ENCODE measurements at regions not wholly inside any gene's neighbourhood (a gene's known extent, or its start where the extent isn't known, plus 50 kb on each side); places are given as distances from the start of the nearest gene placed in this dataset.

GRCh38 chr1:83694449-83694848, 304.5 kb downstream of the TTLL7 start:
- TF ChIP-seq GATA3 (IDR thresholded peaks at IDR 0.05; ENCODE audit: low read depth, low read length) (no peak), GATA2 (IDR thresholded peaks at IDR 0.05; ENCODE audit: low read depth, low read length) (no peak)

- TF ChIP-seq GATA2 (IDR thresholded peaks at IDR 0.05; ENCODE audit: low read depth, low read length) (peak; percentile 96), GATA3 (IDR thresholded peaks at IDR 0.05; ENCODE audit: low read depth, low read length) (peak; percentile 84)
Observed at GRCh38 chr1:83693427-83694126, 305.4 kb downstream of the TTLL7 start.

- TF ChIP-seq GATA2 (IDR thresholded peaks at IDR 0.05; ENCODE audit: low read depth, low read length) (no peak), GATA3 (IDR thresholded peaks at IDR 0.05; ENCODE audit: low read depth, low read length) (no peak)
Observed at GRCh38 chr1:83692524-83693381, 306.2 kb downstream of the TTLL7 start.

GRCh38 chr1:83691953-83692500, 306.9 kb downstream of the TTLL7 start:
- TF ChIP-seq GATA3 (IDR thresholded peaks at IDR 0.05; ENCODE audit: low read depth, low read length) (no peak), GATA2 (IDR thresholded peaks at IDR 0.05; ENCODE audit: low read depth, low read length) (no peak)

DNA sequence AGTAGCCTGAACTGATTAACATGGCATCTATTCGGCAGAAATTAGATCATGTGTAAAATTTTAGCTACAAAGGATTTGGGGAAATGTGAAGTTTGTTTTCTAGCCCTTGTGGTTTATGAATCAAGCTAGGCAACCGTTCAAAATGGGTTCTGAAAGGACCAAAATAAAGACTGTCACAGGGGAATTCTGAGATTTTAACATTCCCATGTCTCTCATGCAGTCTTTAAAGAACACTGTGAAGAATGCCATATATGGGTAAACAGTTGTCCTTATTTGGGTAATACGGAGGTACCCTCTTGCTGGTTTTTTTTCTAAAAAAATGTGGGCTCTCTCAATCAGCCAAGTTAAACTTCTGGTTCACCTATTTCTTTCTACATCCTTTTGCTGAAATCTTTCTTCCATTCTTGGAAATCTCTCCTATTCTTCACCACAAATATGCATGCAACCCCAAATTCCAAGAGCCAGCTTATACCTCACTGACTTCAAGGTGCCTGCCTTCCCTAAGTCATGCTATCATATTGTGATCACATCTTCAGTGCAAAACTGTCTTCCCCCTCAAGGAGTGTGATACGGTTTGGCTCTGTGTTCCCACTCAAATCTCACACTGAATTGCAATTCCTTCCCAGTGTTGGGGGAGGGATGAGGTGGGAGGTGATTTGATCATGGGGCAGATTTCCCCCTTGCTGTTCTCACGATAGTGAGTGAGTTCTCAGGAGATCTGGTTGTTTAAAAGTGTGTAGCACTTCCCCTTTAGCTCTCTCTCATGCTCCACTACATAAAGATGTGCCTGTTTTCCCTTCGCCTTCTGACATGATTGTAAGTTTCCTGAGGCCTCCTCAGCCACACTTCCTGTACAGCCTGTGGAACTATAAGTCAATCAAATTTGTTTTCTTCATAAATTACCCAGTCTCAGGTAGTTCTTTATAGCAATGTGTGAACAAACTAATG, 308.7 kb downstream of the TTLL7 start:
- TF ChIP-seq GATA3 (IDR thresholded peaks at IDR 0.05; ENCODE audit: low read depth, low read length) = no peak
- no peak for TF ChIP-seq GATA2 (IDR thresholded peaks at IDR 0.05; ENCODE audit: low read depth, low read length)

DNA sequence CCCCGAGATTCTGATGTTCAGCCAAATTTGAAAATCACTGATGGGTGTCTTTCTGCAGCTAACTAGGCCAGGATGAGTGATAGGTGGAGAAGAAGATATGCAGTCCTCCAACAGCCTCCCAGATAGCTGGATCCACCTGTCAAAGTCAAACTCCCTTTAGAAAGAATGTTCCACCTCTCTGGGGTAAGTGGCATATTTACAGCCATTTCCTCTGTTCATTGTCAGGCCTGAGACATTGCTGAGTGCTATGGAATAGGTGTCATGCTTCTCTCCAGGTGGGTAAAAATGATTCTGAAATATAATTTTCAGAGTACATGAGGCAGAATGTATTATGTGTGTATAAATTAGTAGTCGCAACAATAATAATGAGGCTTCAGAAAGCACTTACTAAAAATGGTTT, 316.8 kb downstream of the TTLL7 start:
- TF ChIP-seq GATA2 (IDR thresholded peaks at IDR 0.05; ENCODE audit: low read depth, low read length) (no peak), GATA3 (IDR thresholded peaks at IDR 0.05; ENCODE audit: low read depth, low read length) (no peak)

DNA sequence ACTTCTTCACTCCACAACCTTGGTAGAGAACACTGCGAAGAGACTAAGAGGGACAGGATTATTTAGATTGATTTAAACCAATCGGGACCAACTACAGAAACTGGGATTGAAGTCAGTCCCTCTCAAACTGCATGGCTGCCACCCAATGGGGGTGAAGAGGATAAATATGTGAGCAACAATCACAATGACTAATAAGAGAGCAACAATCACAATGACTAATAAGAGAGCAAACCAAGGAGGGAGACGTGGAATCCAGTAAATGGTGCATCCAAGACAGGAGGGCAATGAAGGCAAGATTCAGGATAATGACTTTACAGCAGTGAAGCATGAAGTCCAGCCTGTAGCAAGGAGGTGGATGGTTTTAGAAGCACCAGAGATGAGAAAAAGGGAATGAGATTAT, 322.8 kb downstream of the TTLL7 start:
- TF ChIP-seq GATA2 (IDR thresholded peaks at IDR 0.05; ENCODE audit: low read depth, low read length) (no peak), GATA3 (IDR thresholded peaks at IDR 0.05; ENCODE audit: low read depth, low read length) (no peak)

- no peak for TF ChIP-seq GATA2 (IDR thresholded peaks at IDR 0.05; ENCODE audit: low read depth, low read length)
- TF ChIP-seq GATA3 (IDR thresholded peaks at IDR 0.05; ENCODE audit: low read depth, low read length) = no peak
Observed at GRCh38 chr1:83673312-83673711, 325.6 kb downstream of the TTLL7 start.

DNA sequence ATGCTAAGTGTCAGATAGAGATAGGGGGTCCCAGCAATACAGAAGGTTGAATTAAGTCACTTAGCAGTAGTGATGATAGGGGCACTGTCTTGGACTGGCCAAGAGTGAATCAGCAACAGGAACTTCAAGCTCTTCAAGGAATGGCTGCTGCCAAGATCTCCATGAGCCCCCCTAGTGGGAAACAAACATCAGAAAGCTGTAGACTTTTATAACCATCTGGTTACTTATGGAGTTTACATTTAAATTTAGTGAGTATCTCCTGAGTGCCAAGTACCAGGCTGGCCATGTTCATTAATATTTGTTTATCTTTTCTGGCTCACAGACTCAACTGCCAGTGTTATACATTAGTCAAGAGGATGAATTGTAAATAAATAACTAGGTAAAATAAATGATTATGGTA, 327.3 kb downstream of the TTLL7 start:
- TF ChIP-seq GATA3 (IDR thresholded peaks at IDR 0.05; ENCODE audit: low read depth, low read length) = no peak
- no peak for TF ChIP-seq GATA2 (IDR thresholded peaks at IDR 0.05; ENCODE audit: low read depth, low read length)

DNA sequence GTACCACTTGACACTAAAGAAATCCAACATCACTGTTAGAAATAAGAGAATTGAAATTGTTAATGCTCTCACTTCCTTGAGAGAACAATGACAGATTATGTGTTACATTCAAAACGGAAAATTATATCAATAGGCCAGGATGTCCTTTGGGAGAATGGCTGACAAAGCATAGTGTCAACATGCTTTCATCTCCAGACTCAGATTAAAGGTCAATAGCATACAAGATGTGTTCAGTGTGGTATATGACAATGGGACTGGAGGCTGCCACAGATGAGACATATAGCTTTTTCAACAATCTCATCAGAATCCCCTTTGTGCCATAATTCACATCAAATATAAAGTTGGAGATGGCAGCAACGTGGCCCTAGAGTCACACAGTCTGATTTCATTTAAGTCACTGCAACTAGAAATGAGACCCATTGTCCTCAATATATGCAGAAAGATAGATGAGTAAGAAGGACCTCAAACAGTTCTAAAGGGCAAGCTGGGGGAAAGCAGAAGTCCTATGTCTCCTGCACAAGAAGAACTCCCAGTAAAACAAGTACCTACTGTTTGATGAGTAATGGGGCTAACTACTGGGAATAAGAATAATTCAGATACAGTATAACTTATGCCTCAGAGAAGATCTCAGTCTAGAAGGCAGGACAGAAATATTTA, 327.9 kb downstream of the TTLL7 start:
- TF ChIP-seq GATA2 (IDR thresholded peaks at IDR 0.05; ENCODE audit: low read depth, low read length) = no peak
- TF ChIP-seq GATA3 (IDR thresholded peaks at IDR 0.05; ENCODE audit: low read depth, low read length) = no peak

- TF ChIP-seq GATA2 (IDR thresholded peaks at IDR 0.05; ENCODE audit: low read depth, low read length) = no peak
- TF ChIP-seq GATA3 (IDR thresholded peaks at IDR 0.05; ENCODE audit: low read depth, low read length) = no peak
Observed at GRCh38 chr1:83641796-83642443, 357.0 kb downstream of the TTLL7 start.

DNA sequence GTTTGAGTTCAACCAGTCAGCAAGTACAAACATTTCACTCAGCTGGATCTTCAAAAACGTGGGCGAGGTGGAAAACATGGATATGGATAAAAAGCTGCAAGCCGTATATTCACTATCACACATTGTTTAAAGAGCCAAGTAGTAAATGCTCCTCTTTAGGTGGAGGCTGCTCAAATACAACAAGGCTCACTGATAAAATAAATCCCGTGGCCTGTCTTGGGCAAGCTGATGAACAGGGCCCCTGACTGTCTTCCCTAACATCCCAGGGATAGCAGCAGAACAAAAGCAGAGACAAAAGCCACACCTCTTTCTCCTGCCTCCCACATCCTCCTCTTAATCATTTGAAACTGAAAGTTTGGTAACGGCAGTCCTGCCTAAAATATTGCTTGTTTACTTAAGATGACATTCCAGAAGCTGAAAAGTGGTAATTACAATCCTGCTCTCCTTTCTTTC, 357.7 kb downstream of the TTLL7 start:
- TF ChIP-seq GATA3 (IDR thresholded peaks at IDR 0.05; ENCODE audit: low read depth, low read length) (no peak), GATA2 (IDR thresholded peaks at IDR 0.05; ENCODE audit: low read depth, low read length) (no peak)

- no peak for TF ChIP-seq GATA2 (IDR thresholded peaks at IDR 0.05; ENCODE audit: low read depth, low read length)
- TF ChIP-seq GATA3 (IDR thresholded peaks at IDR 0.05; ENCODE audit: low read depth, low read length) = no peak
Observed at GRCh38 chr1:83639785-83640184, 359.1 kb downstream of the TTLL7 start.
